Chondrocyte (in vitro differentiated cells): ENCODE measurements at regions not wholly inside any gene's neighbourhood (a gene's known extent, or its start where the extent isn't known, plus 50 kb on each side); places are given as distances from the start of the nearest gene placed in this dataset.
"Not testable (repeated sequence)": the region's sequence is repeated elsewhere in the genome, so short reads cannot be mapped to it uniquely, and the experiment has no call there.

Experiments used
- DNase-seq: peaks from one replicate; pipeline ENCODE4 v3.0.0; 2021; ENCODE audit warnings: mixed read lengths, low spot score
- H3K27ac Mint-ChIP-seq: one replicate; pipeline ENCODE4 v1.8.0; 2021; ENCODE audit warnings: mild to moderate bottlenecking, moderate library complexity, mixed read lengths; ENCODE audit not compliant: unreplicated experiment
- H3K27me3 Mint-ChIP-seq: 2 replicates; pipeline ENCODE4 v1.8.0; 2021; ENCODE audit warnings: low read depth, mixed read lengths
- H3K36me3 Mint-ChIP-seq: 2 replicates; pipeline ENCODE4 v1.8.0; 2021; ENCODE audit warnings: low read depth, mixed read lengths
- H3K4me1 Mint-ChIP-seq: 2 replicates; pipeline ENCODE4 v1.8.0; 2021; ENCODE audit warnings: low read depth, mild to moderate bottlenecking, mixed read lengths
- H3K4me3 Mint-ChIP-seq: one replicate; pipeline ENCODE4 v1.8.0; 2021; ENCODE audit warnings: mild to moderate bottlenecking, moderate library complexity, mixed read lengths; ENCODE audit not compliant: unreplicated experiment
- H3K9me3 Mint-ChIP-seq: 2 replicates; pipeline ENCODE4 v1.8.0; 2021; ENCODE audit warnings: low read depth, mixed read lengths
- CTCF ChIP-seq: fragments of 200-600 bp; sonication (generic); IDR thresholded peaks from 2 replicates; pipeline ENCODE4 v1.5.0; 2021; ENCODE audit warnings: antibody characterized with exemption, mild to moderate bottlenecking, moderate library complexity

DNA sequence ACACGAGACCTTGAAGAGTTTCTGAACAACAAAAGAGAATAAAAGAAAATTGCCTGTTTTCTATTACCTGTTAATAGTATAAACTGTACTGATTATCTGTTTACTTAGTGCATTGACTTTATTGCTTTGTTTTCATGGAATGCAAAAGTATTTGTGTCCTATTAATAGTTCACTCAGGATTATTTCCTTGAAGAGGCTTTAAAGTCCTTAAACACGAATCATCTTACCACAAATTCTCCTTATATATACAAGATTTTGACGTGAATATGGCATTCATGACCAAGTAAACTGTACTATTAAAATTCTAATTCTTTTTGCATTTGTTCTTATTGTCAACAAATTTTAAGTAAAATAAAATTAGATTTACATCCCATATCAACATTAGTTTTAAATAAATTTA lies 513.0 kb downstream of the NTRK3 start:
- Mint-ChIP-seq H3K27ac (no peak overlapping the region), H3K4me1 (no peaks in the 10 kb centered on the region), H3K9me3 (no peaks in the 10 kb centered on the region), H3K36me3 (no peaks in the 10 kb centered on the region), H3K27me3 (peaks cover 3% of the 10 kb centered on the region), H3K4me3 (no peak overlapping the region)
- DNase-seq = no peak
- TF ChIP-seq CTCF = no peak

- no peaks in the 10 kb centered on the region for H3K9me3 Mint-ChIP-seq
- H3K27me3 Mint-ChIP-seq = no peaks in the 10 kb centered on the region
- H3K36me3 Mint-ChIP-seq = no peaks in the 10 kb centered on the region
- no peak overlapping the region for H3K27ac Mint-ChIP-seq
- no peak for TF ChIP-seq CTCF
- H3K4me1 Mint-ChIP-seq = peaks cover 7% of the 10 kb centered on the region
- H3K4me3 Mint-ChIP-seq = no peak overlapping the region
- no peak for DNase-seq
Measured at GRCh38 chr15:87741350-87741749, 515.2 kb downstream of the NTRK3 start.

DNA sequence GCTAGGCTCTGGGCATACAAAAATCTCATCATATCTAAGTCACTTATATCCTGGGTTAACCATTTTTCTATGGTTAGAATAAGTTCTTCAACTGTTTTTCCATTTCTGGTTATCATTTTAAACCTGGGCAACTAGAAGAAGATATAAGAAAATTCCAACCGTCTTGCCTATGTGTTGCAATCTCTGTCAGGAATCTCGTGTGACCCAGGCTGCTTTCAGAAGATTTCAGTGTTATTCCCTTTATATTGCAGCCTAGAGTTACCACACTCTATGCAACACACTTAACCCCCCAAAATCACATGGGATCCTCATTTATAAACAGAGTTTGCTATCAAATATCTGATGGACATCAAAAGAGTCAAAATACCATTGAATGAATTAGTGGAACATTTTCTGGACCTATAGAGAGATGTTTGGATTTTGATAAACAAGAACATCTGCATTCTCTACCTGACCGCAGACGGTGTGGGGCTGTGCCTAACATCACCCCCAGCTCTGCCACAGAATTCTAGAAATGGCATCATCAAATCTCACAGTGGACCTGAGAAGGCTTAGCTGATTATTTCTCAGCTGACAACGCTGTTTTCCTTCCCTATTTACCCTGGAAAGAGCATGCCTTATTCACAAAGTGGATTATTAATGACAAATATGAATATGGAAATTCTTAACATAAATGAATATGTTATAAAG lies 515.7 kb downstream of the NTRK3 start:
- no peak for DNase-seq

GRCh38 chr15:87739866-87740265 lies 516.7 kb downstream of the NTRK3 start:
- Mint-ChIP-seq H3K9me3 (no peaks in the 10 kb centered on the region), H3K27me3 (no peaks in the 10 kb centered on the region), H3K4me1 (peaks cover 14% of the 10 kb centered on the region), H3K36me3 (no peaks in the 10 kb centered on the region), H3K27ac (no peak overlapping the region), H3K4me3 (no peak overlapping the region)
- DNase-seq = no peak
- TF ChIP-seq CTCF = no peak

More for the DNA sequence above, 515.7 kb downstream of the NTRK3 start:
- Mint-ChIP-seq H3K27ac (no peak overlapping the region), H3K4me3 (no peak overlapping the region), H3K27me3 (no peaks in the 10 kb centered on the region), H3K4me1 (peaks cover 12% of the 10 kb centered on the region), H3K9me3 (no peaks in the 10 kb centered on the region), H3K36me3 (no peaks in the 10 kb centered on the region)
- TF ChIP-seq CTCF = no peak

DNA sequence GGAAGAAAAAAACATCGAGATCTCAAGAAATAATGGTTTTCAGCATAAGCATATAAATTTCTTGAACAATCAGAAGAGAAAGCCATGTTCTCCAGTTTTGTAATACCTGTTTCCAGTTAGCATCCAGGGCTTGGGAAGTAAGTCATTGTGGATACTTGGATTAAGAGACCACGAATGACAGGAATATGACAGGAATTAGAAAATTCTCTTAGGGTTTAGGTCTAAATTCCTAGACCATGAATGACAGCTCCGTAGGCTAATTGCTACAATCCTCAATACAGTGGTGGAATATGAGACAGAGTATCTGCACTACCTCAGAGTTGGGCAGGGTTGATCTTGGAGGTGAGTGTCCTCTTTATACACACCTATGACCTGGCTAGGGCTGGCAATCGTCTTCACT lies 517.5 kb downstream of the NTRK3 start:
- Mint-ChIP-seq H3K27ac (no peak overlapping the region), H3K27me3 (no peaks in the 10 kb centered on the region), H3K4me3 (no peak overlapping the region), H3K4me1 (peaks cover 14% of the 10 kb centered on the region), H3K9me3 (no peaks in the 10 kb centered on the region), H3K36me3 (no peaks in the 10 kb centered on the region)
- no peak for DNase-seq
- TF ChIP-seq CTCF = no peak

DNA sequence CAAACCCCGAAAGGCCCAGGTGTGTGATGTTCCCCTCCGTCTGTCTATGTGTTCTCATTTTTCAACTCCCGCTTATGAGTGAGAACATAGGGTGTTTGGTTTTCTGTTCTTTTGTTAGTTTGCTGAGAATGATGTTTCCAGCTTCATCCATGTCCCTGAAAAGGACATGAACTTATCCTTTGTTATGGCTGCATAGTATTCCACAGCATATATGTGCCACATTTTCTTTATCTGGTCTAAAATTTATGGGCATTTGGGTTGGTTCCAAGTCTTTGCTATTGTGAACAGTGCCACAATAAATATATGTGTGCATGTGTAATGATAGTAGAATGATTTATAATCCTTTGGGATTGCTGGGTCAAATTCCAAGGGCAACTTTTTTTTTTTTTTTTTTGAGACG lies 519.1 kb downstream of the NTRK3 start:
- not testable (repeated sequence) for H3K27ac Mint-ChIP-seq
- H3K4me1 Mint-ChIP-seq = peaks cover 14% of the 10 kb centered on the region

More for the DNA sequence above, 519.1 kb downstream of the NTRK3 start:
- not testable (repeated sequence) for H3K9me3 Mint-ChIP-seq, H3K36me3 Mint-ChIP-seq, DNase-seq, H3K27me3 Mint-ChIP-seq, H3K4me3 Mint-ChIP-seq
